H9 (cell line): ENCODE measurements at regions not wholly inside any gene's neighbourhood (a gene's known extent, or its start where the extent isn't known, plus 50 kb on each side); places are given as distances from the start of the nearest gene placed in this dataset.

ENCODE experiments used
- DNase-seq: peaks from one replicate; pipeline ENCODE4 v3.0.0-alpha.2; 2017
- H2AFZ ChIP-seq: one replicate; pipeline ENCODE4 v1.6.1; 2013; ENCODE audit warnings: mild to moderate bottlenecking, low read length, control low read depth, moderate library complexity
- H2AK5ac ChIP-seq: 2 replicates; pipeline ENCODE4 v1.6.1; 2013; ENCODE audit warnings: low read length, control low read depth, mixed read lengths; ENCODE audit not compliant: insufficient read length
- H2BK120ac ChIP-seq: one replicate; pipeline ENCODE4 v1.6.1; 2013; ENCODE audit warnings: low read depth, mild to moderate bottlenecking, low read length, control low read depth, inconsistent platforms; ENCODE audit not compliant: poor library complexity, severe bottlenecking
- H2BK12ac ChIP-seq: 2 replicates; pipeline ENCODE4 v1.6.1; 2013; ENCODE audit warnings: low read length, control low read depth, mixed read lengths, low read depth; ENCODE audit not compliant: insufficient read length
- H2BK15ac ChIP-seq: 2 replicates; pipeline ENCODE4 v1.6.1; 2013; ENCODE audit warnings: low read depth, low read length, control low read depth
- H2BK20ac ChIP-seq: one replicate; pipeline ENCODE4 v1.6.1; 2013; ENCODE audit warnings: low read depth, mild to moderate bottlenecking, low read length, control low read depth, inconsistent platforms; ENCODE audit not compliant: poor library complexity, severe bottlenecking
- H2BK5ac ChIP-seq: 2 replicates; pipeline ENCODE4 v1.6.1; 2013; ENCODE audit warnings: low read length, control low read depth, mixed read lengths; ENCODE audit not compliant: insufficient read length
- H3K14ac ChIP-seq: 2 replicates; pipeline ENCODE4 v1.6.1; 2013; ENCODE audit warnings: low read length, control low read depth; ENCODE audit not compliant: insufficient read depth
- H3K18ac ChIP-seq: 2 replicates; pipeline ENCODE4 v1.6.1; 2013; ENCODE audit warnings: low read depth, mild to moderate bottlenecking, mixed read lengths, low read length, control low read depth; ENCODE audit not compliant: insufficient read length
- H3K23ac ChIP-seq: 2 replicates; pipeline ENCODE4 v1.6.1; 2013; ENCODE audit warnings: low read length, control low read depth, mixed read lengths, low read depth; ENCODE audit not compliant: insufficient read length
- H3K23me2 ChIP-seq: 2 replicates; pipeline ENCODE4 v1.6.1; 2013; ENCODE audit warnings: low read depth, mild to moderate bottlenecking, mixed read lengths, low read length, control low read depth; ENCODE audit not compliant: insufficient read length, poor library complexity, severe bottlenecking
- H3K27ac ChIP-seq: 2 replicates; pipeline ENCODE4 v1.5.1; 2013; ENCODE audit warnings: low read length, control low read depth, mixed read lengths, low read depth; ENCODE audit not compliant: insufficient read length
- H3K27me3 ChIP-seq: 2 replicates; pipeline ENCODE4 v1.6.1; 2013; ENCODE audit warnings: low read length, control low read depth, inconsistent platforms; ENCODE audit not compliant: insufficient read depth
- H3K4ac ChIP-seq: 2 replicates; pipeline ENCODE4 v1.6.1; 2013; ENCODE audit warnings: low read depth, mild to moderate bottlenecking, control low read depth, inconsistent platforms, low read length, moderate library complexity
- H3K4me1 ChIP-seq: 2 replicates; pipeline ENCODE4 v1.6.1; 2013; ENCODE audit warnings: low read length, control low read depth, inconsistent platforms; ENCODE audit not compliant: insufficient read depth
- H3K4me2 ChIP-seq: 2 replicates; pipeline ENCODE4 v1.6.1; 2013; ENCODE audit warnings: low read length, control low read depth, mixed read lengths; ENCODE audit not compliant: insufficient read length, insufficient read depth
- H3K56ac ChIP-seq: 2 replicates; pipeline ENCODE4 v1.6.1; 2013; ENCODE audit warnings: low read depth, mild to moderate bottlenecking, mixed read lengths, low read length, control low read depth; ENCODE audit not compliant: insufficient read length
- H3K79me1 ChIP-seq: 2 replicates; pipeline ENCODE4 v1.6.1; 2013; ENCODE audit warnings: low read depth, mild to moderate bottlenecking, moderate library complexity, low read length, control low read depth, inconsistent platforms; ENCODE audit not compliant: insufficient read depth, poor library complexity, severe bottlenecking
- H3K79me2 ChIP-seq: 2 replicates; pipeline ENCODE4 v1.6.1; 2013; ENCODE audit warnings: low read length, control low read depth, inconsistent platforms; ENCODE audit not compliant: insufficient read depth
- H3K9ac ChIP-seq: 2 replicates; pipeline ENCODE4 v1.6.1; 2013; ENCODE audit warnings: low read length, control low read depth, mixed read lengths; ENCODE audit not compliant: insufficient read length; ENCODE audit errors: extremely low read depth
- H3K9me3 ChIP-seq: one replicate; pipeline ENCODE4 v1.6.1; 2013; ENCODE audit warnings: low read depth, low read length, inconsistent platforms; ENCODE audit not compliant: control insufficient read depth
- H3T11ph ChIP-seq: one replicate; pipeline ENCODE4 v1.6.1; 2013; ENCODE audit warnings: mild to moderate bottlenecking, low read length, control low read depth, inconsistent platforms
- H4K20me1 ChIP-seq: one replicate; pipeline ENCODE4 v1.6.1; 2013; ENCODE audit not compliant: control insufficient read depth, insufficient read length, insufficient read depth
- H4K5ac ChIP-seq: 2 replicates; pipeline ENCODE4 v1.6.1; 2013; ENCODE audit warnings: low read depth, mild to moderate bottlenecking, mixed read lengths, low read length, control low read depth; ENCODE audit not compliant: insufficient read length
- H4K8ac ChIP-seq: replicated peaks from 2 replicates; pipeline ENCODE4 v1.6.1; 2013; ENCODE audit warnings: low read length, control low read depth, mixed read lengths, low read depth; ENCODE audit not compliant: insufficient read length
- H4K91ac ChIP-seq: 2 replicates; pipeline ENCODE4 v1.6.1; 2013; ENCODE audit warnings: low read depth, mild to moderate bottlenecking, moderate library complexity, mixed read lengths, low read length, control low read depth; ENCODE audit not compliant: insufficient read length
- H3K27ac Mint-ChIP-seq, 3 experiments: 2 replicates in 2 of 3; 3 replicates in 1 of 3; pipeline ENCODE4 v1.8.0; 2020 to 2021; ENCODE audit warnings: mixed read lengths in 3 of 3, mild to moderate bottlenecking in 1 of 3, moderate library complexity in 1 of 3
- H3K27me3 Mint-ChIP-seq: 2 replicates; pipeline ENCODE4 v1.8.0; 2021; ENCODE audit warnings: low read depth, mild to moderate bottlenecking, moderate library complexity, mixed read lengths
- H3K36me3 Mint-ChIP-seq, 3 experiments: 2 replicates in 2 of 3; 3 replicates in 1 of 3; pipeline ENCODE4 v1.8.0; 2020 to 2021; ENCODE audit warnings: low read depth in 3 of 3, mixed read lengths in 3 of 3; ENCODE audit not compliant: insufficient read depth in 1 of 3
- H3K4me1 Mint-ChIP-seq, 2 experiments: 2 replicates each; pipeline ENCODE4 v1.8.0; 2020; ENCODE audit warnings: mixed read lengths in 2 of 2
- H3K4me3 Mint-ChIP-seq, 2 experiments: 2 replicates in 1 of 2; 3 replicates in 1 of 2; pipeline ENCODE4 v1.8.0; 2020 to 2021; ENCODE audit warnings: mild to moderate bottlenecking in 2 of 2, mixed read lengths in 2 of 2, moderate library complexity in 1 of 2
- H3K9me3 Mint-ChIP-seq, 2 experiments: 2 replicates in 1 of 2; 3 replicates in 1 of 2; pipeline ENCODE4 v1.8.0; 2020; ENCODE audit warnings: mild to moderate bottlenecking in 2 of 2, mixed read lengths in 2 of 2, moderate library complexity in 1 of 2
- TF ChIP-seq, protein P1 (sequence below): fragments of 200-600 bp; sonication (generic); conservative IDR thresholded peaks from 3 replicates; pipeline ENCODE4 v1.8.0; 2021; ENCODE audit warnings: antibody characterized with exemption, mild to moderate bottlenecking

DNA sequence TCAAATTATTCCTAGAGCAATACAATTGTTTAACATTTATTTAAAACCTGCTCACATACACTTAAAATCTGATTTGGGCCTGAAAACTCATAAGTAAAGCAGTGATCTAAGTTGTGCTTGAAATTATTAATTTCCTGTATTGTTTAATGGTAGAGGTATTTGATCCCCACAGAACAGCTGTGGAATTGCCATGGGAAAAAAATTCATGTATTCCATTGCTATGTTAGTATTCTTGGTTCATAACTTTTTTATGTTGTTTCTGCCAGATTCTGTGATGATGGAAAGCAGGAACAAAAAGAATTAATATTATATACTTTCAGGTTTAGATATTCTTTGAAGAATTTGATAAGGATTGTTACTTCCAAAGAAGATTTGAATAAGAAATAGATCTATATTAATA, 831.5 kb upstream of the NR2F2 start:
- Histone ChIP-seq H3K23me2 (no peaks in the 10 kb centered on the region), H3K4ac (no peak overlapping the region), H2BK12ac (no peak overlapping the region), H3K27ac (no peak overlapping the region), H3K27me3 (no peaks in the 10 kb centered on the region), H2AFZ (no peak overlapping the region), H3K79me1 (no peaks in the 10 kb centered on the region), H3K4me1 (no peaks in the 10 kb centered on the region), H3T11ph (no peak overlapping the region), H3K14ac (no peak overlapping the region), H4K91ac (no peak overlapping the region), H3K9me3 (no peaks in the 10 kb centered on the region), H2AK5ac (no peak overlapping the region), H2BK120ac (no peak overlapping the region), H2BK15ac (no peak overlapping the region), H4K20me1 (no peaks in the 10 kb centered on the region), H4K5ac (no peak overlapping the region), H3K9ac (no peak overlapping the region), H3K23ac (no peak overlapping the region), H3K79me2 (no peaks in the 10 kb centered on the region), H4K8ac (no peak overlapping the region), H2BK20ac (no peak overlapping the region), H3K4me2 (no peak overlapping the region), H3K56ac (no peak overlapping the region), H3K18ac (no peak overlapping the region), H2BK5ac (no peak overlapping the region)
- no peak overlapping the region for H3K27ac Mint-ChIP-seq
- H3K36me3 Mint-ChIP-seq, result no peaks in the 10 kb centered on the region
- DNase-seq, result no peak
- H3K9me3 Mint-ChIP-seq, result no peaks in the 10 kb centered on the region
- TF ChIP-seq, protein P1, sequence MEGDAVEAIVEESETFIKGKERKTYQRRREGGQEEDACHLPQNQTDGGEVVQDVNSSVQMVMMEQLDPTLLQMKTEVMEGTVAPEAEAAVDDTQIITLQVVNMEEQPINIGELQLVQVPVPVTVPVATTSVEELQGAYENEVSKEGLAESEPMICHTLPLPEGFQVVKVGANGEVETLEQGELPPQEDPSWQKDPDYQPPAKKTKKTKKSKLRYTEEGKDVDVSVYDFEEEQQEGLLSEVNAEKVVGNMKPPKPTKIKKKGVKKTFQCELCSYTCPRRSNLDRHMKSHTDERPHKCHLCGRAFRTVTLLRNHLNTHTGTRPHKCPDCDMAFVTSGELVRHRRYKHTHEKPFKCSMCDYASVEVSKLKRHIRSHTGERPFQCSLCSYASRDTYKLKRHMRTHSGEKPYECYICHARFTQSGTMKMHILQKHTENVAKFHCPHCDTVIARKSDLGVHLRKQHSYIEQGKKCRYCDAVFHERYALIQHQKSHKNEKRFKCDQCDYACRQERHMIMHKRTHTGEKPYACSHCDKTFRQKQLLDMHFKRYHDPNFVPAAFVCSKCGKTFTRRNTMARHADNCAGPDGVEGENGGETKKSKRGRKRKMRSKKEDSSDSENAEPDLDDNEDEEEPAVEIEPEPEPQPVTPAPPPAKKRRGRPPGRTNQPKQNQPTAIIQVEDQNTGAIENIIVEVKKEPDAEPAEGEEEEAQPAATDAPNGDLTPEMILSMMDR, result no peak
- H3K4me1 Mint-ChIP-seq, result peaks cover 4 to 13% of the 10 kb centered on the region in 2 experiments
- peaks cover 1% of the 10 kb centered on the region; the same call in 1 of the 2 replicates for H3K27me3 Mint-ChIP-seq
- no peak overlapping the region for H3K4me3 Mint-ChIP-seq
